ENCODE measurements at regions not wholly inside any gene's neighbourhood (a gene's known extent, or its start where the extent isn't known, plus 50 kb on each side); places are given as distances from the start of the nearest gene placed in this dataset.

DNA sequence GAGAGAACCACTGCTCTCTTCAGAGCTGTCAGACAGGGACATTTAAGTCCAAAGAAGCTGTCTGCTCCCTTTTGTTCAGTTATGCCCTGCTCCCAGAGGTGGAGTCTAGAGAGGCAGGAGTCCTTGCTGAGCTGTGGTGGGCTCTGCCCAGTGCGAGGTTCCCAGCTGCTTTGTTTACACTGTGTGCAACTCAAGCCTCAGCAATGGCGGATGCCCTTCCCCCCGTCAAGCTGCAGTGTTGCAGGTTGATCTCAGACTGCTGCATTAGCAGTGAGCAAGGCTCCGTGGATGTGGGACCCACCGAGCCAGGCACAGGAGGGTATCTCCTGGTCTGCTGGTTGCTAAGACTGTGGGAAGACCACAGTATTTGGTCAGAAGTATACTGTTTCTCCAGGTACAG, 438.9 kb downstream of the ARL4A start:
- TF ChIP-seq YY1 (IDR thresholded peaks at IDR 0.05; ENCODE audit: low read depth) = no peak
- no peak for TF ChIP-seq RAD21 (IDR thresholded peaks at IDR 0.05; ENCODE audit: low read depth)
- TF ChIP-seq, protein P1, sequence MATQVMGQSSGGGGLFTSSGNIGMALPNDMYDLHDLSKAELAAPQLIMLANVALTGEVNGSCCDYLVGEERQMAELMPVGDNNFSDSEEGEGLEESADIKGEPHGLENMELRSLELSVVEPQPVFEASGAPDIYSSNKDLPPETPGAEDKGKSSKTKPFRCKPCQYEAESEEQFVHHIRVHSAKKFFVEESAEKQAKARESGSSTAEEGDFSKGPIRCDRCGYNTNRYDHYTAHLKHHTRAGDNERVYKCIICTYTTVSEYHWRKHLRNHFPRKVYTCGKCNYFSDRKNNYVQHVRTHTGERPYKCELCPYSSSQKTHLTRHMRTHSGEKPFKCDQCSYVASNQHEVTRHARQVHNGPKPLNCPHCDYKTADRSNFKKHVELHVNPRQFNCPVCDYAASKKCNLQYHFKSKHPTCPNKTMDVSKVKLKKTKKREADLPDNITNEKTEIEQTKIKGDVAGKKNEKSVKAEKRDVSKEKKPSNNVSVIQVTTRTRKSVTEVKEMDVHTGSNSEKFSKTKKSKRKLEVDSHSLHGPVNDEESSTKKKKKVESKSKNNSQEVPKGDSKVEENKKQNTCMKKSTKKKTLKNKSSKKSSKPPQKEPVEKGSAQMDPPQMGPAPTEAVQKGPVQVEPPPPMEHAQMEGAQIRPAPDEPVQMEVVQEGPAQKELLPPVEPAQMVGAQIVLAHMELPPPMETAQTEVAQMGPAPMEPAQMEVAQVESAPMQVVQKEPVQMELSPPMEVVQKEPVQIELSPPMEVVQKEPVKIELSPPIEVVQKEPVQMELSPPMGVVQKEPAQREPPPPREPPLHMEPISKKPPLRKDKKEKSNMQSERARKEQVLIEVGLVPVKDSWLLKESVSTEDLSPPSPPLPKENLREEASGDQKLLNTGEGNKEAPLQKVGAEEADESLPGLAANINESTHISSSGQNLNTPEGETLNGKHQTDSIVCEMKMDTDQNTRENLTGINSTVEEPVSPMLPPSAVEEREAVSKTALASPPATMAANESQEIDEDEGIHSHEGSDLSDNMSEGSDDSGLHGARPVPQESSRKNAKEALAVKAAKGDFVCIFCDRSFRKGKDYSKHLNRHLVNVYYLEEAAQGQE (IDR thresholded peaks at IDR 0.05; ENCODE audit: low read depth) = no peak
- no peak for TF ChIP-seq CEBPB (IDR thresholded peaks at IDR 0.05)
